GM12875 (cell line): ENCODE measurements at regions not wholly inside any gene's neighbourhood (a gene's known extent, or its start where the extent isn't known, plus 50 kb on each side); places are given as distances from the start of the nearest gene placed in this dataset.

ENCODE experiments used
- H3K4me3 ChIP-seq: one replicate; pipeline ENCODE4 v1.5.1; 2011; ENCODE audit warnings: low read depth, low read length, control low read depth
- TF ChIP-seq, protein P1 (sequence below): IDR thresholded peaks from 2 replicates; pipeline ENCODE4 v1.5.1; 2011; ENCODE audit warnings: low read depth, mild to moderate bottlenecking, control low read depth, inconsistent platforms, low read length, moderate library complexity, borderline replicate concordance; ENCODE audit not compliant: insufficient read depth

DNA sequence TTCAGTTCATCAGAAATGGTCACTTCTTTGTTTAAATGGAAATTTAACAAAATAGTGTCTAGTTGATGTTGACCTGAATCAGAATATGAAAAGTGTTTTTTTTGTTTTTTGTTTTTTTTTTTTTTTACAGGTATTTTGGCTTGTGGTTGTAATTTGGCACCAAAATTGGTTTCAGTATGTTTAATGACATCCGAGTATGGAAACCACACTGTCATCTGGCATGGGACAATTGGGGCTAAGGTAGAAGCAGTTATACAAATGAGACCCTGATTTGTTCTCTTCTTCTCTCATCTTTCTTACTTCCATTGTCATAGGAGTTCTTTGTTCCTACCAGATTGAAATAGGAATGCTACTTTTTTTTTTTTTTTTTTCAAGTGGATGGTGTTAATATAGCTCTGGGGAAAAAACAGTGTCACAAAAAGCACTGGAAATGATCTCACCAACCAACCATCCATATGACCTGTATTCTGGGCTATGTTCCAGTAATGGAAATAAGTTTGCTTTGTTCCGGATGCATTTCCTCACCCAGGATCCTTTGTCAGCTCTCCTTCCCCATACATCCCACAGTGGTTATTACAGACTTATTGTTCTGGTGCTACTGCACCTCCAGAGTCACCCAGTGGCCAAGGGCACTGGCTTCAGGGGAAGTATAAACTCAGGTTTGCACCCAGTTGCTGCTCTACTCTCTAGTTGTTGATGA, 95.8 kb downstream of the ATXN3L start:
- H3K4me3 ChIP-seq = no peak overlapping the region
- TF ChIP-seq, protein P1, sequence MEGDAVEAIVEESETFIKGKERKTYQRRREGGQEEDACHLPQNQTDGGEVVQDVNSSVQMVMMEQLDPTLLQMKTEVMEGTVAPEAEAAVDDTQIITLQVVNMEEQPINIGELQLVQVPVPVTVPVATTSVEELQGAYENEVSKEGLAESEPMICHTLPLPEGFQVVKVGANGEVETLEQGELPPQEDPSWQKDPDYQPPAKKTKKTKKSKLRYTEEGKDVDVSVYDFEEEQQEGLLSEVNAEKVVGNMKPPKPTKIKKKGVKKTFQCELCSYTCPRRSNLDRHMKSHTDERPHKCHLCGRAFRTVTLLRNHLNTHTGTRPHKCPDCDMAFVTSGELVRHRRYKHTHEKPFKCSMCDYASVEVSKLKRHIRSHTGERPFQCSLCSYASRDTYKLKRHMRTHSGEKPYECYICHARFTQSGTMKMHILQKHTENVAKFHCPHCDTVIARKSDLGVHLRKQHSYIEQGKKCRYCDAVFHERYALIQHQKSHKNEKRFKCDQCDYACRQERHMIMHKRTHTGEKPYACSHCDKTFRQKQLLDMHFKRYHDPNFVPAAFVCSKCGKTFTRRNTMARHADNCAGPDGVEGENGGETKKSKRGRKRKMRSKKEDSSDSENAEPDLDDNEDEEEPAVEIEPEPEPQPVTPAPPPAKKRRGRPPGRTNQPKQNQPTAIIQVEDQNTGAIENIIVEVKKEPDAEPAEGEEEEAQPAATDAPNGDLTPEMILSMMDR = no peak

GRCh38 chrX:13220916-13221315, 98.9 kb downstream of the ATXN3L start:
- TF ChIP-seq, protein P1 = no peak
- H3K4me3 ChIP-seq = peak overlapping the region; percentile 16

DNA sequence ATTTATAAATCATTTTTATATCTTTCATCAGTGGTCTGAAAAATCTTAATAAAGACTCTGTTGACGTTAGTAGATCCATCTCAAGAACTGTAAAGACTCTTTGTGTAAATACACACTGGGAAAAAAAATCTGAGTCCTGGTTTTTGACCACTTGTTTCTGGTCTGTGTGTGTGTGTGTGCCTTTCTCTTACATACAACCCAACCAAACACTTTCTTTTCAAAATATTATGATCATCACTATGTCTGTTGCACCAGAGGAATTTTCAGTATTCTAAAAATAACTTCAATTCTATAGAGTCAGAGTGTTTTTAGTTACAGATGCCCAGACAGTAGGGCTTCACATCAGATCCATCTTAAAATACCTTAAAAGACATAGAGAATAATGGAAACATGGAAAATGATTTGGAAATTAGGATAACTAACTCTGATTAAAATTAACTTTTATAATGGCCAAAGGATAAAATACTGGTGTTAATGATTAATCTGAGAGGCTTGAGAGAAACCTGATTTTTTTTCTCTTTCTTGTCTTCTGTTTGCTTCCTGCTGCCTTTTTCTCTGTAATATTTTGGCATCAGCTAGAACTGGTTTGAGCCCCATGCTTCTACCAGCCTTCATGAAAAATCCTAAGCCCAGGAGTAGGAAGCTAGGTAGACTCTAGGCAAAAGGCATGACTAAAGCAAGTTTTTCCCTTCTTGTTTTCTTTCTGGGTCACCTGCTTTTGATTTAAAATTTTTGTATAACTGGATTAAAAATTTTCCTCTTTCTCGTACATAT, 99.7 kb downstream of the ATXN3L start:
- TF ChIP-seq, protein P1 = no peak
- no peak overlapping the region for H3K4me3 ChIP-seq

DNA sequence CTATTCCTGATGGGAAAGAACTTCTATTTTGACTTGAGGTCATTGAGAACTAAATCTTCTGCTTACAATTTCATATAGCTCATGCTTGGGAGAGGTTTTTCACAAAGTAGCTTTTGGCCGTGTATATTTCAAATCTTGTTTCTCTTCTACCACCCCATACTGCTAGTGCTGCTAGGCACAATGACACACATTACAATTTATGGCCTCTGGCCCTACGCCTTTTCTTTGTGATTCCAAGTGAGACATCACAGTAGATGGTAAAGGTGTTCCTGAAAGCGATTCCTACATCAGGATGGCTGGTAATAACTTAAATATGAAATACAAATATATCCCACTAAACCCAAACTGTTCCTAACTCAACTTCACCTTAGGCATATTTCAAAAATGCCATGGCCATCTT, 101.1 kb downstream of the ATXN3L start:
- no peak overlapping the region for H3K4me3 ChIP-seq
- TF ChIP-seq, protein P1 = no peak

DNA sequence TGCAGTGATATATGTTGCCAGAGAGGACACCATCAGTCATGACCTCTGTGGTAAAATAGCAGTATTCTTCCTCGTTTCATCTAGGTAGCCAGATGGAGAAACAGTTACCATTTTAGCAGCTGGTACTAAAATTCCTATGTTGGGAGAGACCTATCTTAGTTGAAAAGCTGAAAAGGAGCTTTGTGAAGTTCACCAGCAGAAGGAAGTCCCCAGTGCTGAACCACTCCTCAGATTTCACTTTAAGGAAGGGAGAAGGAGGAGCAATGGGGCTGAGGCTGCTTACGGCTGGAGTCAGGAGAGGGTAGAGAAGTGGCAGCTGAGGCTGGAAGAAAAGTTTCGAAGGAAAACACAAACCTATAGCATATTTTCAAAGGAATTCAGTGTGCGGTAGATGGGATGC, 103.7 kb downstream of the ATXN3L start:
- TF ChIP-seq, protein P1 = no peak
- no peak overlapping the region for H3K4me3 ChIP-seq

DNA sequence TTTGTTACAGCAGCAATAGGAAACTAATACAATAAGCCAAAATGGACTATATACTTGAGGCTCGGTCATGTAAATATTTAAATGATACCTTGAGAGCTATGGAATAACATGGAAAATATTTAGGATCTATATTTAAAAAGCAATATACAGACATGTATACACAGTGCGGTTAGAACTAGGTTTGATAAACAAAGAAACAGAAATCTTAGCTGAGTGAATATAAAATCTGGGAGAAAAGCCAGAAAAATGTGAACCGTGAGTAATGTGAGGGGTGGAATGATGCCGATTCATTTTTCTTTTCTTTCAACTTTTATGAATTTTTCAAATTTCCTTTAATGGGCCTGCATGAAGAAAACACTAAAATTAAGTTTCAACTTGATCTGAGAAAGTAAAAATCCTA, 104.1 kb downstream of the ATXN3L start:
- H3K4me3 ChIP-seq = no peak overlapping the region
- TF ChIP-seq, protein P1 = no peak
